BLaER1 (cell line): ENCODE measurements at regions not wholly inside any gene's neighbourhood (a gene's known extent, or its start where the extent isn't known, plus 50 kb on each side); places are given as distances from the start of the nearest gene placed in this dataset.

Source experiments
- H3K27ac ChIP-seq: shearing (Covaris generic); formaldehyde crosslinking; 2 replicates; pipeline ENCODE4 v1.8.1; 2022
- H3K27me3 ChIP-seq: shearing (Covaris generic); formaldehyde crosslinking; 2 replicates; pipeline ENCODE4 v1.8.1; 2022
- H3K36me3 ChIP-seq: shearing (Covaris generic); formaldehyde crosslinking; 2 replicates; pipeline ENCODE4 v1.8.1; 2022
- H3K4me1 ChIP-seq: shearing (Covaris generic); formaldehyde crosslinking; 2 replicates; pipeline ENCODE4 v1.8.1; 2022
- H3K4me2 ChIP-seq: shearing (Covaris generic); formaldehyde crosslinking; 2 replicates; pipeline ENCODE4 v1.8.1; 2022
- H3K4me3 ChIP-seq: shearing (Covaris generic); formaldehyde crosslinking; 2 replicates; pipeline ENCODE4 v1.8.1; 2022
- H3K9ac ChIP-seq: shearing (Covaris generic); formaldehyde crosslinking; 2 replicates; pipeline ENCODE4 v1.8.1; 2022
- H3K9me3 ChIP-seq: shearing (Covaris generic); formaldehyde crosslinking; 2 replicates; pipeline ENCODE4 v1.8.1; 2022
- H4K20me1 ChIP-seq: shearing (Covaris generic); formaldehyde crosslinking; 2 replicates; pipeline ENCODE4 v1.8.1; 2022
- Cebpa-rat ChIP-seq: shearing (Covaris generic); IDR thresholded peaks from 2 replicates; pipeline ENCODE4 v1.8.1; 2022

GRCh38 chr2:142478206-142478605 lies 347.4 kb upstream of the LRP1B start:
- Histone ChIP-seq H3K27ac (no peak overlapping the region), H3K4me3 (no peak overlapping the region), H3K9ac (no peak overlapping the region), H3K4me2 (no peak overlapping the region), H3K27me3 (no peaks in the 10 kb centered on the region), H4K20me1 (no peaks in the 10 kb centered on the region), H3K9me3 (no peaks in the 10 kb centered on the region), H3K36me3 (no peaks in the 10 kb centered on the region), H3K4me1 (no peaks in the 10 kb centered on the region)
- no peak for TF ChIP-seq Cebpa-rat

GRCh38 chr2:142472382-142472781 lies 341.6 kb upstream of the LRP1B start:
- no peaks in the 10 kb centered on the region for H4K20me1 ChIP-seq
- no peak overlapping the region for H3K27ac ChIP-seq
- no peak overlapping the region for H3K9ac ChIP-seq
- no peaks in the 10 kb centered on the region for H3K4me1 ChIP-seq
- H3K9me3 ChIP-seq = no peaks in the 10 kb centered on the region
- no peaks in the 10 kb centered on the region for H3K36me3 ChIP-seq
- no peak for TF ChIP-seq Cebpa-rat
- H3K27me3 ChIP-seq = no peaks in the 10 kb centered on the region
- H3K4me2 ChIP-seq = no peak overlapping the region
- H3K4me3 ChIP-seq = no peak overlapping the region

GRCh38 chr2:142467321-142467720 lies 336.5 kb upstream of the LRP1B start:
- H3K4me1 ChIP-seq = no peaks in the 10 kb centered on the region

GRCh38 chr2:142463047-142463446 lies 332.2 kb upstream of the LRP1B start:
- H3K27me3 ChIP-seq = no peaks in the 10 kb centered on the region
- H3K27ac ChIP-seq = no peak overlapping the region
- H3K9ac ChIP-seq = no peak overlapping the region
- H3K9me3 ChIP-seq = no peaks in the 10 kb centered on the region
- no peaks in the 10 kb centered on the region for H3K36me3 ChIP-seq
- no peak overlapping the region for H3K4me3 ChIP-seq
- no peak for TF ChIP-seq Cebpa-rat
- no peak overlapping the region for H3K4me2 ChIP-seq
- no peaks in the 10 kb centered on the region for H4K20me1 ChIP-seq
- H3K4me1 ChIP-seq = no peaks in the 10 kb centered on the region

More at GRCh38 chr2:142467321-142467720, 336.5 kb upstream of the LRP1B start:
- Histone ChIP-seq H3K27me3 (no peaks in the 10 kb centered on the region), H3K4me2 (no peak overlapping the region), H4K20me1 (no peaks in the 10 kb centered on the region), H3K36me3 (no peaks in the 10 kb centered on the region), H3K9me3 (no peaks in the 10 kb centered on the region), H3K9ac (no peak overlapping the region), H3K4me3 (no peak overlapping the region), H3K27ac (no peak overlapping the region)
- TF ChIP-seq Cebpa-rat = no peak

- no peaks in the 10 kb centered on the region for H3K9me3 ChIP-seq
- no peak overlapping the region for H3K4me3 ChIP-seq
- TF ChIP-seq Cebpa-rat = no peak
- H3K9ac ChIP-seq = no peak overlapping the region
- no peaks in the 10 kb centered on the region for H3K4me1 ChIP-seq
- H4K20me1 ChIP-seq = no peaks in the 10 kb centered on the region
- H3K36me3 ChIP-seq = no peaks in the 10 kb centered on the region
- H3K27me3 ChIP-seq = no peaks in the 10 kb centered on the region
- no peak overlapping the region for H3K27ac ChIP-seq
- no peak overlapping the region for H3K4me2 ChIP-seq
These were observed 331.5 kb upstream of the LRP1B start for GRCh38 chr2:142462306-142462705.

GRCh38 chr2:142445551-142446072 lies 314.8 kb upstream of the LRP1B start:
- Histone ChIP-seq H3K4me3 (no peak overlapping the region), H3K27ac (no peak overlapping the region), H4K20me1 (no peaks in the 10 kb centered on the region), H3K4me2 (no peak overlapping the region), H3K9me3 (no peaks in the 10 kb centered on the region), H3K9ac (no peak overlapping the region), H3K27me3 (no peaks in the 10 kb centered on the region), H3K36me3 (no peaks in the 10 kb centered on the region), H3K4me1 (no peaks in the 10 kb centered on the region)
- TF ChIP-seq Cebpa-rat = no peak

GRCh38 chr2:142445023-142445422 lies 314.2 kb upstream of the LRP1B start:
- no peak for TF ChIP-seq Cebpa-rat
- no peaks in the 10 kb centered on the region for H3K36me3 ChIP-seq
- H3K4me1 ChIP-seq = no peaks in the 10 kb centered on the region
- no peaks in the 10 kb centered on the region for H4K20me1 ChIP-seq
- no peak overlapping the region for H3K27ac ChIP-seq
- no peak overlapping the region for H3K4me2 ChIP-seq
- H3K9me3 ChIP-seq = no peaks in the 10 kb centered on the region
- no peak overlapping the region for H3K4me3 ChIP-seq
- H3K9ac ChIP-seq = no peak overlapping the region
- no peaks in the 10 kb centered on the region for H3K27me3 ChIP-seq

- Histone ChIP-seq H3K4me1 (no peaks in the 10 kb centered on the region), H4K20me1 (no peaks in the 10 kb centered on the region), H3K27me3 (no peaks in the 10 kb centered on the region), H3K4me3 (no peak overlapping the region), H3K27ac (no peak overlapping the region), H3K4me2 (no peak overlapping the region), H3K36me3 (no peaks in the 10 kb centered on the region), H3K9me3 (no peaks in the 10 kb centered on the region), H3K9ac (no peak overlapping the region)
- no peak for TF ChIP-seq Cebpa-rat
These were observed 305.0 kb upstream of the LRP1B start for GRCh38 chr2:142435847-142436246.

GRCh38 chr2:142426064-142426463 lies 295.2 kb upstream of the LRP1B start:
- Histone ChIP-seq H3K4me2 (no peak overlapping the region), H3K4me1 (no peaks in the 10 kb centered on the region), H3K9me3 (no peaks in the 10 kb centered on the region), H3K27me3 (no peaks in the 10 kb centered on the region), H3K4me3 (no peak overlapping the region), H3K9ac (no peak overlapping the region), H3K36me3 (no peaks in the 10 kb centered on the region), H3K27ac (no peak overlapping the region), H4K20me1 (no peaks in the 10 kb centered on the region)
- no peak for TF ChIP-seq Cebpa-rat

GRCh38 chr2:142425551-142425950 lies 294.7 kb upstream of the LRP1B start:
- Histone ChIP-seq H4K20me1 (no peaks in the 10 kb centered on the region), H3K4me2 (no peak overlapping the region), H3K9me3 (no peaks in the 10 kb centered on the region), H3K27me3 (no peaks in the 10 kb centered on the region), H3K4me1 (no peaks in the 10 kb centered on the region), H3K4me3 (no peak overlapping the region), H3K36me3 (no peaks in the 10 kb centered on the region), H3K9ac (no peak overlapping the region), H3K27ac (no peak overlapping the region)
- TF ChIP-seq Cebpa-rat = no peak

- H3K36me3 ChIP-seq = no peaks in the 10 kb centered on the region
- no peaks in the 10 kb centered on the region for H3K27me3 ChIP-seq
- no peak overlapping the region for H3K4me2 ChIP-seq
- H3K4me3 ChIP-seq = no peak overlapping the region
- no peaks in the 10 kb centered on the region for H3K9me3 ChIP-seq
- no peak overlapping the region for H3K9ac ChIP-seq
- TF ChIP-seq Cebpa-rat = no peak
- no peak overlapping the region for H3K27ac ChIP-seq
- no peaks in the 10 kb centered on the region for H4K20me1 ChIP-seq
- H3K4me1 ChIP-seq = no peaks in the 10 kb centered on the region
These were observed 292.8 kb upstream of the LRP1B start for GRCh38 chr2:142423603-142424002.
